ENCODE measurements at regions not wholly inside any gene's neighbourhood (a gene's known extent, or its start where the extent isn't known, plus 50 kb on each side); places are given as distances from the start of the nearest gene placed in this dataset.
A peak's percentile ranks its signal among the peaks of the same experiment; 100 is the strongest.

- DNase-seq: no peak
Observed at GRCh38 chr1:239539051-239539450, 152.7 kb downstream of the CHRM3 start.

DNA sequence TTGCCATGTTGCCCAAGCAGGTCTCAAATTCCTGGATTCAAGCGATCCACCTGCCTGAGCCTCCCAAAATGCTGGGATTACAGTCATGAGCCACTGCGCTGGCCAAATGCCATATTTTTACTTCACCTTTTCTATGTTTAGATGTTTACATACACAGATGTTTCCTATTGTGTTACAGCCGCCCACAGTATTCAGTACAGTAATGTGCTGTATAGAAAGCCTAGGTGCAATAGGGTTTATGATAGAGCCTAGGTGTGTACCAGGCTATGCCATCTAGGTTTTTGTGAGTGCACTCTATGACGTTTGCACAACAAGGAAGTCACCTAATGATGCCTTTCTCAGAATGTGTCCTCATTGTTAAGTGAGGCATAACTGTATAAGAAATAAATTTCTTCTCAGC lies 153.4 kb downstream of the CHRM3 start:
- no peak for DNase-seq

DNA sequence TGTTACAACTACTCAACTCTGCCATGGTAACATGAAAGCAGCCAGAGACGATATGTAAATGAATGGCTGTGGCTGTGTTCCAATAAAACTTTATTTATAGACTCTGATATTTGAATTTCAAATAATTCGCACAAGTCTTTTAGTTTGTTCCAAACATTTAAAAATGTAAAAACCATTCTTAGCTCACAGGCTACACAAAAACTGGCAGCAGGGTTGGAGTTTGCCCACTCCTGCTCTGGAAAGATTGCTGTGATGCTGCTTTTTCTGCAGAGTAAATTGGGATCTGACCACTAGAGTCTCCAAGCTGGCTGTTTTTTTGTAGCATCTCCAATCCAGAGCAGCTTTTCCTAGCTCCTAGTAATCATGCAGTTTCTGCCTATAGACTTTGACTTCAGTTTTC lies 157.5 kb downstream of the CHRM3 start:
- no peak for DNase-seq

- no peak for DNase-seq
Observed at GRCh38 chr1:239545466-239545865, 159.1 kb downstream of the CHRM3 start.

DNA sequence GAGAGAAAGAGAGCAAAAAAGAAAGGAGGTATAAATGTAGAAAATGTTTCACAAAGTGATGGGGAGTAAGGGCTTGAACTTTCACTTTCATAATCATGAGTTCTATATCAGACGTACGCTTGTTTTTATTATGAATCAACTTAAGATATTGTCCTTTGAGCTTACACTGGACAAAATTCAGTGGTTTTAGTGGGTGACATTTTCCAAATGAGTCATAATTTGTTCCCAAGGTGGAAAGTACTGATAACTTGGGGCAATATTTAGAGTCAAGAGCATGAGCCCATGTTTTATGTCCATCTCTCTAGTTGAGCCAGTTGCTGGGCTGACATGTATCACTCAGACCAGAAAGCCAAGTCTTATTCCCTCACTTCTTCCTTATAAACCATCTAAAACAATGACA lies 161.6 kb downstream of the CHRM3 start:
- DNase-seq: peak; percentile 20

GRCh38 chr1:239550178-239550577 lies 163.8 kb downstream of the CHRM3 start:
- no peak for DNase-seq

DNA sequence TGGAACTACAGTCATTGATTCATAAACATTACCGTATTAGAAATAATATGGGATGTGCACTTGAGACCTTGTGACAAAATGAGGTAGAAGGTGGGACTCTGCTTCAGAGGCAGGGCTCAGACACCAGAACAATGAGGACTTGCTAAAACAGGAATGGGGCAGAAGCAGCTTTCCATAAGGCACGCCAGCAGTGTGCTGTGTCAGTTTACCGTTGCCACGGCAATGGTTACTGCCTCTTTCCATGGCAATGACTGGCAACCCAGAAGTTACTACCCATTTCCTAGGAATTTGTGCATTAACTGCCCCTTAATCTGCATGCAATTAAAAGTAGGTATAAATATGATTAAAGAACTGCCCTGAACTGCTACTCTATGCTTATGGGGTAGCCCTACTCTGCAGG lies 169.0 kb downstream of the CHRM3 start:
- no peak for DNase-seq

DNA sequence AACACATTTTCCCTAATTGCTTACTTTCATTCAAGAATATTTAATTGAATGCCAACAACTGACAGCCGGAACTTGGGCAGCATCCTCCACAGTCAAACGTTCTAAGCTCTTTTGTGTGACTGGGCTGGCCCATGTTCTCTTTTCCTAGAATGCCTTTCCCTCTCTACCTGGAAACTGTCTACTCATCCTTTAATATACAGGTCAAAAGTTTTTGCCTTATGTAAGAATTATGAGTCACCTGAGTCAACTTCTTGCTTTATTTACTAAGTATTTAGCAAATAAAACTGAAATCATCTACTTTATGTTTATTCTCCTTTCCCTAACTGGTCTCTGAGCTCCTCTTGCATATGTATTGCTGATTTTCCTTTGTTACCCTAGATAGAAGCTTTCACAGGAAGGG lies 172.2 kb downstream of the CHRM3 start:
- DNase-seq: peak; percentile 27

GRCh38 chr1:239558991-239559390 lies 172.6 kb downstream of the CHRM3 start:
- peak; percentile 93 for DNase-seq

- no peak for DNase-seq
Observed at GRCh38 chr1:239560921-239561320, 174.6 kb downstream of the CHRM3 start.

DNA sequence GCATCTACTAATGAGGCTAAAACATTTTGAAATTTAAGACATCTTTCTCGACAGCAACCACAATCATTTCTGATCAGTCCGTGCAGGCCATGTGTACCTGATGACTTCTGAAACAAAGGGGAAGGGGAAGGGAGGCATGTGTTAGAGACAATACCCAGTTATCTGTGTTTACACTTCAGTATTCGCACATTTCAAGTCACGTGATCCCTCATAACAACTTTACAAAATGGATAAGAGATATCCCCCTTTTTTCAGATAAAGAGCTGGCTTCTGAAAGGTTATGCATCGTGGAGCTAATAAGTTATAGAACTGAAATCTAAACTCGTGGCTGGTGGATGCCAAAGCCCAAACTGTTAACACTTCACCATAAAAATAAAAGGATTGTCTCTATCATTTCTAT lies 175.7 kb downstream of the CHRM3 start:
- no peak for DNase-seq

DNA sequence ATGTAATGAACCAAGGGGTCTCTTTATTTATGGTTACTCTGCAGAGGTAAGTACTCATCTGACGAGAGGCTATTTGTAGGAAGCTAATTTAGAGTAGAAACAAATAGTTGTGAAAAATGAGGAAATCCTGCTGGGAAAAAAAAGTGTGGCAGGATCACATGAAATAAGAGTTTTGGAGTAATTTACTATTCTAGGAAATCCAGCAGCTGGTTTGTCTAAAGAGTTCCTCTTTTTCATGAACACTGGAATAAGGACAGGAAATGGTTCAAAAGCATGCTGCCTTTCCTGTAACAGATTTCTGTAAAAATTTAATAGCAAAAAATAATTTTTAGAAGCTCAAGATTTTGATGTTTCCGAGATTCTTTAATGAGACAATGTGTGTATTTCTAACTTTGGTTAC lies 177.3 kb downstream of the CHRM3 start:
- DNase-seq: peak; percentile 68

DNA sequence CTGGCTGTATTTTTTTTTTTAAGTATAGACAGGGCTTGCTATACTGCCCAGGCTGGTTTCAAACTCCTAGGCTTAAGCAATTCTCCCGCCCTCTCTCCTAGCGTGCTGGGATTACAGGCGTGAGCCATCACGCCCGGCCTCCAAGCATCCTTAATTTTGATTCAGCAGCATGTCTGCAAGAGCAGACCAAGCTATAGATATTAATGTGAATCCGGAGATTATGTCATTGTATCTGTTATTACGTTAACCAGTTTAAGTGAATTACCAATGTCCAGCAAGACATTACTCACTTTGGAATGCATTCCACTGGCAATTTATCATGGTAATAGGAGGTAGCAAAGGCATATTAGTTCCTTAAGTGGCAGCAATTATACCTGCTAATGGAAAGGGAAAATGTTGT lies 179.7 kb downstream of the CHRM3 start:
- DNase-seq: no peak

DNA sequence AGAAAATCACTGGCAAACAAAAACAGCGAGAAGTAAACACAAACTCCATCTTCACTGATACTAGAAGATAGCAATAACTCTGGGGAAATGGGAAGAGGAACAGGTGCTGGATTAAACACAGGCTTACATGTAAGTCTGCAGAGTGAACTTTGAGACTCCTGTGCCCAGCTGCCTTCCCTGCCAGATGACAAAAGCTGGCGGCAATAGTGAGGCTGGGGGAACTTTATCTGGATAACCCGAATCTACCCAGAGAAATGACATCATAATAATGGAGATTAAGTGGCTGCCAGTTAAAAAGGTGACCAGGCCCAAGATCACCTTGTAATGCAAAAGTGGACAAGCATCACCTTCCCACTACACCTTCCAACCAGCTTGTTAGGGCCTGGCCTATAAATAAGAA lies 184.5 kb downstream of the CHRM3 start:
- DNase-seq: no peak

- no peak for DNase-seq
Observed at GRCh38 chr1:239572183-239572582, 185.8 kb downstream of the CHRM3 start.

GRCh38 chr1:239574112-239574511 lies 187.7 kb downstream of the CHRM3 start:
- no peak for DNase-seq

- no peak for DNase-seq
Observed at GRCh38 chr1:239575113-239575512, 188.7 kb downstream of the CHRM3 start.

- no peak for DNase-seq
Observed at GRCh38 chr1:239583536-239583935, 197.2 kb downstream of the CHRM3 start.

DNA sequence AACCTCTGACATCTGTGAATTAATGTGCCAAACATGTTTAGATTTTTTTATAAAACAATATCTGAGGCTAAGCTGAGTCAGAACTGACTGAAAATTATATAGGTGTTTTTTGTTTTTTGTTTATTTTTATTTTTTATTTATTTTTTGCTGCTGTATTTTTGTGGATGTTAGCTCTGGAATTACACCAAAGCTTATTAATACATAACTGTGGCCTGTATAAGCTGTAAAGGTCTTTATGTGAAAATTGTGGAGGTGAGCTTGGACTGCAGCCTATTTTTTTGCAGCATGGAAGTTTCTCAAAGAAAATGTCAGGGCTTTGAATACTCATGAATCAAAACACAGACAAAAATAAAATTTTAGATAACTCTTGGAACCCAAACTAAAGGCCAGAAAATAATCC lies 199.8 kb downstream of the CHRM3 start:
- DNase-seq: no peak

GRCh38 chr1:239587066-239587465 lies 200.7 kb downstream of the CHRM3 start:
- no peak for DNase-seq

GRCh38 chr1:239587574-239588369 lies 201.4 kb downstream of the CHRM3 start:
- no peak for DNase-seq

GRCh38 chr1:239590556-239590955 lies 204.2 kb downstream of the CHRM3 start:
- DNase-seq: no peak

DNA sequence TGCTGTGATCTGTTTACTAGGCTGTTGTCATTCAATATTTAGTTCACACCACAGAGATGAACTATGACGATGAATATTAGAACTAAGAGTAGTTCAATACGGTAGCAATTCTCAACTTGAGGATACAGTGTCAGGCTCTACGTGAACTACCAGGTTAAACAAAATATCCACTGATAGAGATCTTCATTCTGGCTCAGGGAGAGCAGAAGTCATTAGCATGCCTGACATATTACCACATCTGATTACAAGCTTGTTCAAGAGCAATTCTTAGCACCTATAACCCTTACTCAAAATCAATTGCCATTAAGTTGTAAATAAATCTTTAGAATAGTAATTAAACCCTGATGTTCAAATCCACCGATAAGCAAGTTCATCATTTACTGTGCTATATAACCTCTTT lies 207.2 kb downstream of the CHRM3 start:
- DNase-seq: no peak

DNA sequence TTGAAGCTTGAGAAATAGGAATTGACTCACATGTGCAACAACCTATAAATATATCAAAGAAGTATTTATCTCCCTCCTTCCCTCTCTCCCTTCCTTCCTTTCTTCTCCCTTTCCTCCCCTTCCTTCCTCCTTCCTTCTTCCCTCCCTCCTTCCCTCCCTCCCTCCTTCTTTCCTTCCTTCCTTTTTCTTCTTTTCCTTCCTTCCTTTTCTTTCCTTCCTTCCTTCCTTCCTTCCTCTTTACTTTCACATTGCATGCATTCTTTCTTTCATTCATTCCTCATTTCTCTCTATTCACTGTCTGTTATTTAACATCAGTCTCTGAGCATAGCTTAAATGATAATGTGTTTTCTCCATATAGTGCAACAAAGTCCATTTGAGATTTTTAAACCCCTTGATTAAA lies 214.2 kb downstream of the CHRM3 start:
- DNase-seq: no peak

DNA sequence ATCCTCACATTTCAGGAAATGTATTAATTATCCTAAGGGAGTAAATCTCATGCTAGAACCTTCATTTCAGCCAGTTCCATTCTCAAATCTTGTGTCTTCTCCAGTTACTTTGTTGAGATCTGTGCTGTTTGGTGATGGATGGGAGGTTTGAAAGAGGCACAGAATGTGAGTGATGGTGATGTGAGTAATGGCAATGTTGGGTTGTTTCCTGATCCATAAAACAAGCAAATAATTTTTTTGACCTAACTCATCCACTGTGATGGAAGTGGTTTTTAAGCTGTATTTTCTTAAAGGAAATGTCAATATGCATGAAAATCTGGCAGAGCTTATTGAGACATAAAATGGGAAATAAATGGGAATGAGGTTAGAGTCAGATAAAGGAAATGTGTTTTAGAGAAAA lies 214.7 kb downstream of the CHRM3 start:
- DNase-seq: no peak
